ENCODE measurements at regions not wholly inside any gene's neighbourhood (a gene's known extent, or its start where the extent isn't known, plus 50 kb on each side); places are given as distances from the start of the nearest gene placed in this dataset.
A peak's percentile ranks its signal among the peaks of the same experiment; 100 is the strongest.

DNA sequence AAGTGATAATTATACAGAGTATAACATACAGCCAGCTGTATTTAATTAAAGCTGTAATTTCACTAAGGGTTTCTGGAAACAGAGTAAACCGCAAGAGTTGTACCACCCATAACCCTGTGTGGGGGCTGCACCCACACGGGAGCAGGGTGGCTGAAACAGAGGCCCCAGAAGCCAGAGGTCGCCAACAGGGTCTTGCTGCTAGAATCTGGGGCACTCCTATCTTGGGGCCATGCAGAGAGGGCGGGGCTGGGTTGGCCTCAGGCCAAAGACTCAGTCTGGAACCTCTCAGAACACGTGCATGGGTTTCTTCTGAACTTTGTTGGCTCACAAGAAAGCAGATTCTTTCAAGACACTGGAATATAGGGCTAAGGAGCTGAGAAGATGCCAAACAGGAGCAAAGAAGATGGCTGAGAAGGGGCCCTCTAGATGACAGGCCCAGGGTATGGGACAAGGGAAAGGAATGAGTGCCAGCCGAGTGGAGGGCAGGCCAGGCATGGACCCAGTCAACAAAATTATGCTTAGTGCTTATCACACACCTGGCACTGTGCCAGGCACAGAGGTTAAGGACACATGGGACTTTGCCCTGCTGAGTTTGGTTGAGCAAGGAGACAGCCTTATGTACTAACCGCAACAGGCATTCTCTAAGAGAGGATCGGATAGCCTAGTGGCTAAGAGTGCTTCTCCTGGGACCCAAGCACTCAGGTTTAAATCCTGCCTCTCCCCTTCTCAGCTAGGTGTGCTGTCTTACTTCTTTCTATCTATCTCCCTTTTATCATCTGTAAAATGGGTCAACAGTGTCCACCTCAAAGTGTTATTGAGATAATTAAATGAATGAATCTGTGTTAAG, 96.6 kb upstream of the FOXP4 start:
- TF ChIP-seq, protein P1, sequence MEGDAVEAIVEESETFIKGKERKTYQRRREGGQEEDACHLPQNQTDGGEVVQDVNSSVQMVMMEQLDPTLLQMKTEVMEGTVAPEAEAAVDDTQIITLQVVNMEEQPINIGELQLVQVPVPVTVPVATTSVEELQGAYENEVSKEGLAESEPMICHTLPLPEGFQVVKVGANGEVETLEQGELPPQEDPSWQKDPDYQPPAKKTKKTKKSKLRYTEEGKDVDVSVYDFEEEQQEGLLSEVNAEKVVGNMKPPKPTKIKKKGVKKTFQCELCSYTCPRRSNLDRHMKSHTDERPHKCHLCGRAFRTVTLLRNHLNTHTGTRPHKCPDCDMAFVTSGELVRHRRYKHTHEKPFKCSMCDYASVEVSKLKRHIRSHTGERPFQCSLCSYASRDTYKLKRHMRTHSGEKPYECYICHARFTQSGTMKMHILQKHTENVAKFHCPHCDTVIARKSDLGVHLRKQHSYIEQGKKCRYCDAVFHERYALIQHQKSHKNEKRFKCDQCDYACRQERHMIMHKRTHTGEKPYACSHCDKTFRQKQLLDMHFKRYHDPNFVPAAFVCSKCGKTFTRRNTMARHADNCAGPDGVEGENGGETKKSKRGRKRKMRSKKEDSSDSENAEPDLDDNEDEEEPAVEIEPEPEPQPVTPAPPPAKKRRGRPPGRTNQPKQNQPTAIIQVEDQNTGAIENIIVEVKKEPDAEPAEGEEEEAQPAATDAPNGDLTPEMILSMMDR (IDR thresholded peaks at IDR 0.05; ENCODE audit: insufficient read depth, low read length), result no peak
- DNase-seq (ENCODE audit: low read depth), result peak; percentile 54

DNA sequence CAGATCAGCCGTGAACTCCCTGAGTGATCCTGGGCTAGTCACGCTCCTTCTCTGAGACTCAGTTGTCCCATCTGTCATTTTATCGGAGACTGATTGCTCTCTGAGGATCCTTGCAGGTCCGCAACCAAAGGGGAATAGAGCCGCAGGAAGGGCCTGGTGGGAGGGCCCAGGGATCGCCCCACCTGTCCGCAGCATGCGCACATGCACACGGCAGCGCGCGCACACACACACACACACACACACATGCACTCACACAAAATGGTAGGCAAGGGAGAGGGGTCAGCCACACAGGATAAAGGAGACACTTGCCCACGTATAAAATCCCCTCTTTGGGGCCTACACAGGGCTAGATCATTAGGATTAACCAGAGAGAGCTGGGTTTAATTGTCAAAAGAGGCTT, 95.6 kb upstream of the FOXP4 start:
- DNase-seq (ENCODE audit: low read depth), result no peak
- no peak overlapping the region for H3K4me3 ChIP-seq (ENCODE audit: low read depth, low read length)
- TF ChIP-seq, protein P1 (IDR thresholded peaks at IDR 0.05; ENCODE audit: insufficient read depth, low read length), result no peak

More for the DNA sequence above, 96.6 kb upstream of the FOXP4 start:
- H3K4me3 ChIP-seq (ENCODE audit: low read depth, low read length), result no peak overlapping the region

DNA sequence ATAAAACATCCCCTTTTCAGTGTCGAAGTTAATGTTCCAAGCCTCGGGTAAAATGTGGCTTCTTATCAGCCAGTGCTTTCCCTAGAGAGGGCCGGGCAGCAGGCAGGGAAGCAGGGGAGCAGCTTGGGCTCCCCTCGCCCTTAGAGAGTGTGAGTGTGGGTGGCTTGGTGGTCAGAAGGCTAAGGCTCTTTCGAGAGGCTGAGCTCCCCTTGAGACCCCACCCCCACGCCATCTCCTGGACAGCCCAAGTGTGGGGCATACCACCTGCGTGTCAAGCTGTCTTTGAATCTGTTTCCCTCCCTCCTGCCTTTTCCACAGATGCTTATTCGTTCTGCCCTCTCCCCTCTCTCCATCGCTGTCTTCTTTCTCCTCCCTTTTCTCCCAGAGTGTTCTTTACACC, 95.1 kb upstream of the FOXP4 start:
- TF ChIP-seq, protein P1 (IDR thresholded peaks at IDR 0.05; ENCODE audit: insufficient read depth, low read length), result peak; percentile 5
- no peak overlapping the region for H3K4me3 ChIP-seq (ENCODE audit: low read depth, low read length)
- no peak for DNase-seq (ENCODE audit: low read depth)

DNA sequence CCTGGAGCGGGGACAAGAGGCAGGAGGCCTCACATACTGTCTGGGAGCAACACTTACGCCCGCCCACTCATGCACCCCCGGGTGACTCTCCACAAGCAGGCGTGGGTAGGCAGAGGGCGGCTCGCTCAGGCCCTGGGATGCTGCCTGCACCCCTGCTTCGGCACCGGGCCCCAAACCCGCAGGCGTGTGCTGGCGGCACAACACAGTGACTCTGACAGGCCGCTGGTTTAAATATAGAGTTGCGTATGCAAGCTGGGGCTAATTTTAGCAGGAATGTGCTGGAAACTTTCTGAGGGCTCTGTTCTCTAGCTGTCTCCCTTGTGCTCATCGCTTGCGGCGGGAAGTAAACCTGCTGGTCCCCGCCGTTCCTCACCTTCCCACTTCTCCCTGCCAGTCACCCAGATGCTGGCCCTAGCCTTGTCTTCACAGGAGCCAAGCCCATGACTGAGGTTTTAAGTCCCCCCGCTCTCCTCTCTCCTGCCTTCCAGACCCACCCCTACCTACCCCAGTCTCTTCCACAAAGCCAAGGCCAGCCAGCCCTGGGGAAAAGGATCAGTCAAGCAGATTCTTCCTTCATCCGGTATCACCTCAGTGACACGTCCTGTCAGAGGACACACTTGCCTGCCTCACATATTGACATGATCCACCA, 94.5 kb upstream of the FOXP4 start:
- TF ChIP-seq, protein P1 (IDR thresholded peaks at IDR 0.05; ENCODE audit: insufficient read depth, low read length), result no peak
- no peak overlapping the region for H3K4me3 ChIP-seq (ENCODE audit: low read depth, low read length)
- DNase-seq (ENCODE audit: low read depth), result peak; percentile 25

DNA sequence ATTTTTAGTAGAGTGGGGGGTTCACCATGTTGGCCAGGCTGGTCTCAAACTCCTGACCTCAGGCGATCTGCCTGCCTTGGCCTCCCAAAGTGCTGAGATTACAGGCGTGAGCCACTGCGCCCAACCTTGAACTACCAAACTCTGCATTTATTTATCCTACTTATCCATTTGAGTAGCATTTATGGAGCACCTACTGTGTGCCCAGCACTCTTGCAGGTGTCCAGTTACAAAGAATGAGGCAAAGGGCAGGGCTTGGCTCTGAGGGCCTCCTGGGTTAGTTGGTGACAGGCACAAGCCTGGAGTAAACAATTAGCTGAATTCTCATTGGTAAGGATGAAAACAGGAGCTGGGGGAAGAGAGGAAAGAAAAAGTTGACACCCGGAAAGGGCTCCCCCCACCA, 93.4 kb upstream of the FOXP4 start:
- H3K4me3 ChIP-seq (ENCODE audit: low read depth, low read length), result no peak overlapping the region
- DNase-seq (ENCODE audit: low read depth), result no peak
- TF ChIP-seq, protein P1 (IDR thresholded peaks at IDR 0.05; ENCODE audit: insufficient read depth, low read length), result no peak

DNA sequence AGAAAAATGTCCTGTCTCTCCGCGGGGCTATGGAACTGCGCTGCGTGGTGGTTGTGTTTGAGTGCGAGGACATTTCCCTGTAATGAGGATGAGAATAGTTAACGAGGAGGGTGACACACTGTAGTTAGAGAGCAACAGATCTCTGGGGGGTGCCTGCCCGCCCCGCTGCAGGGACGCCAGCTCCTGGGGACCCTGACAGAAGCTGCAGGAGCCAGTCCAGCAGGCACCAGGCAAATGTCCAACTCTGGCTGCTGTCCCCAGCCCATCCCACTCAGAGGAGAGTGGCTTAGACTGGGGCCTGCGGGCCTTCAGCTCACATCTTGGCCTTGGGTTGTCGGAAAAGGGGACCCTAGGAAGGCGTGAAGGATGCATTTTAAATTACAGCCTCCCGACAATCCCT, 92.9 kb upstream of the FOXP4 start:
- no peak overlapping the region for H3K4me3 ChIP-seq (ENCODE audit: low read depth, low read length)
- no peak for DNase-seq (ENCODE audit: low read depth)
- TF ChIP-seq, protein P1 (IDR thresholded peaks at IDR 0.05; ENCODE audit: insufficient read depth, low read length), result no peak
